Smooth muscle cell (in vitro differentiated cells): ENCODE measurements at regions not wholly inside any gene's neighbourhood (a gene's known extent, or its start where the extent isn't known, plus 50 kb on each side); places are given as distances from the start of the nearest gene placed in this dataset.

Source experiments
- DNase-seq: peaks from one replicate; lab custom pipeline; 2025; ENCODE audit not compliant: unreplicated experiment; lab: John Stamatoyannopoulos, UW
- H2AFZ ChIP-seq: fragments of 200-600 bp; sonication (generic); 2 replicates; pipeline ENCODE4 v1.6.0; 2016; ENCODE audit warnings: antibody characterized with exemption, low read depth, mild to moderate bottlenecking
- H3F3A ChIP-seq: fragments of 200-600 bp; sonication (generic); 2 replicates; pipeline ENCODE4 v1.6.0; 2017; ENCODE audit warnings: antibody characterized with exemption, low read depth
- H3K27ac ChIP-seq: fragments of 200-600 bp; sonication (generic); 2 replicates; pipeline ENCODE4 v1.5.1; 2016; ENCODE audit warnings: low read depth, mild to moderate bottlenecking
- H3K27me3 ChIP-seq: fragments of 200-600 bp; sonication (generic); 2 replicates; pipeline ENCODE4 v1.6.1; 2016; ENCODE audit warnings: low read depth, mild to moderate bottlenecking
- H3K36me3 ChIP-seq: fragments of 200-600 bp; sonication (generic); 2 replicates; pipeline ENCODE4 v1.5.1; 2016; ENCODE audit warnings: low read depth
- H3K4me1 ChIP-seq: fragments of 200-600 bp; sonication (generic); 2 replicates; pipeline ENCODE4 v1.5.1; 2016; ENCODE audit warnings: low read depth
- H3K4me2 ChIP-seq: fragments of 200-600 bp; sonication (generic); 2 replicates; pipeline ENCODE4 v1.6.0; 2016; ENCODE audit warnings: mild to moderate bottlenecking
- H3K4me3 ChIP-seq: fragments of 200-600 bp; sonication (generic); 2 replicates; pipeline ENCODE4 v1.5.1; 2016; ENCODE audit warnings: mild to moderate bottlenecking
- H3K79me2 ChIP-seq: fragments of 200-600 bp; sonication (generic); 2 replicates; pipeline ENCODE4 v1.6.0; 2016; ENCODE audit warnings: low read depth, mild to moderate bottlenecking
- H3K9ac ChIP-seq: fragments of 200-600 bp; sonication (generic); 2 replicates; pipeline ENCODE4 v1.6.0; 2016; ENCODE audit warnings: low read depth
- H3K9me3 ChIP-seq: fragments of 200-600 bp; sonication (generic); replicated peaks from 2 replicates; pipeline ENCODE4 v1.5.1; 2016; ENCODE audit warnings: low read depth
- H4K20me1 ChIP-seq: fragments of 200-600 bp; sonication (generic); 2 replicates; pipeline ENCODE4 v1.6.0; 2016; ENCODE audit warnings: low read depth
- CTCF ChIP-seq: fragments of 200-600 bp; sonication (generic); IDR thresholded peaks from 2 replicates; pipeline ENCODE4 v1.5.1; 2017; ENCODE audit warnings: borderline replicate concordance, mild to moderate bottlenecking, antibody characterized with exemption; ENCODE audit not compliant: insufficient read depth, poor library complexity, severe bottlenecking
- WGBS: methylation state at CpG from one replicate; pipeline ENCODE4 v1.1.7; 2016; ENCODE audit warnings: low lambda C conversion rate; 5-methylcytosine and 5-hydroxymethylcytosine counted together

- Histone ChIP-seq H3K36me3 (no peaks in the 10 kb centered on the region), H3K79me2 (no peaks in the 10 kb centered on the region), H3K27me3 (no peaks in the 10 kb centered on the region), H3K9ac (no peak overlapping the region), H3K9me3 (no peaks in the 10 kb centered on the region), H3F3A (no peaks in the 10 kb centered on the region), H2AFZ (no peak overlapping the region), H3K4me1 (no peaks in the 10 kb centered on the region), H4K20me1 (no peaks in the 10 kb centered on the region), H3K27ac (no peak overlapping the region), H3K4me2 (no peak overlapping the region), H3K4me3 (no peak overlapping the region)
- no peak for DNase-seq
- WGBS = 86% methylated on average over 3 of the region's 3 CpGs
- TF ChIP-seq CTCF = no peak
These were observed 184.7 kb upstream of the RUNX1 start for GRCh38 chr21:35233756-35234155.

- Histone ChIP-seq H3K9me3 (no peaks in the 10 kb centered on the region), H3K9ac (no peak overlapping the region), H3F3A (no peaks in the 10 kb centered on the region), H2AFZ (no peak overlapping the region), H3K4me3 (no peak overlapping the region), H3K36me3 (no peaks in the 10 kb centered on the region), H3K4me1 (no peaks in the 10 kb centered on the region), H3K27ac (peak overlapping the region; percentile 48), H3K79me2 (no peaks in the 10 kb centered on the region), H3K27me3 (no peaks in the 10 kb centered on the region), H3K4me2 (peak overlapping the region; percentile 50), H4K20me1 (no peaks in the 10 kb centered on the region)
- no peak for TF ChIP-seq CTCF
- no peak for DNase-seq
- 30% methylated on average over 11 of the region's 11 CpGs for WGBS
These were observed 183.6 kb upstream of the RUNX1 start for GRCh38 chr21:35232545-35233176.

DNA sequence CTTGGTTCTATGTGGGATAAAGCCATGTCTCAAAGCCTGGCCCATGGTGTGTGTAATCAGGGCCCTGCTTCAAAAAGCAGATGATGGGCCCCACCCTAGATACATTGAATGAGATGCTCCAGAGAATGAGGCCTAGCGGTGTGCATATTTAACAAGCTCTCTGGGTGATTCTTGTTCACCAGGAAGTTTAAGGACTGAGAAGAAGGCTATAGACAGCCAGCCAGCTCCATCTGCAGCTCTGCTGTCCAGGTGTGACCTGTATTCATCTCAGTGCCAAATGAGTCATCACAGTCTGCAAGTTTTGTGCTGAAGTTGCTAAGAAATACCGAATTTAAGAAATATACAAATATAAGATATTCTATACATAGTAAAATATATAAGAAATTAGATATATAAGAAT lies 182.0 kb upstream of the RUNX1 start:
- H3F3A ChIP-seq = no peaks in the 10 kb centered on the region
- 86% methylated on average over 2 of the region's 2 CpGs for WGBS
- no peak for TF ChIP-seq CTCF
- H3K4me2 ChIP-seq = no peak overlapping the region
- no peak overlapping the region for H2AFZ ChIP-seq
- DNase-seq = no peak
- H3K4me1 ChIP-seq = peaks cover 8% of the 10 kb centered on the region
- no peaks in the 10 kb centered on the region for H3K36me3 ChIP-seq
- H3K9ac ChIP-seq = no peak overlapping the region
- H3K27me3 ChIP-seq = no peaks in the 10 kb centered on the region
- no peaks in the 10 kb centered on the region for H3K79me2 ChIP-seq
- no peaks in the 10 kb centered on the region for H3K9me3 ChIP-seq
- H3K27ac ChIP-seq = no peak overlapping the region
- H3K4me3 ChIP-seq = no peak overlapping the region
- H4K20me1 ChIP-seq = no peaks in the 10 kb centered on the region

DNA sequence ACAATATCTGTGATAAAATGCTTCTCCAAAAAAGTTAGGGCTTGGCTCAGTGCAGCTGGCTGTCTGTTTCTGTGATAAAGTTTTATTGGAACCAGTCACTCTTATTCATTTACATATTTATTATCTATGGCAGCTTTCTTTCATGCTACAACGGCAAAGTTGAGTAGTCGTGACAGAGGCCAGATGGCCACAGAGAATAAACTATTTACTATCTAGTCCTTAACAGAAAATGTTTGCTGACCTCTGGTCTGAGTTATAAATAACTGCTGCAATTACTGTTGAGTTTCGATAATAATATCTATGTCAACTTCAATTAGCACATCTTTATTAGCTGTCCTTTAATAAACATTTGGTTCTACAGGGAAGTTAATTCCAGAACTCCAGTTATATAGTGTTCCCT lies 180.2 kb upstream of the RUNX1 start:
- Histone ChIP-seq H3K79me2 (no peaks in the 10 kb centered on the region), H3K9me3 (no peaks in the 10 kb centered on the region), H4K20me1 (no peaks in the 10 kb centered on the region), H3K4me2 (peak overlapping the region; percentile 57), H3F3A (no peaks in the 10 kb centered on the region), H2AFZ (no peak overlapping the region), H3K4me3 (no peak overlapping the region), H3K27ac (peak overlapping the region; percentile 25), H3K9ac (no peak overlapping the region), H3K27me3 (no peaks in the 10 kb centered on the region), H3K4me1 (peaks cover 11% of the 10 kb centered on the region), H3K36me3 (no peaks in the 10 kb centered on the region)
- no peak for TF ChIP-seq CTCF
- no peak for DNase-seq
- 34% methylated on average over 3 of the region's 3 CpGs for WGBS
